ENCODE measurements at regions not wholly inside any gene's neighbourhood (a gene's known extent, or its start where the extent isn't known, plus 50 kb on each side); places are given as distances from the start of the nearest gene placed in this dataset.

DNA sequence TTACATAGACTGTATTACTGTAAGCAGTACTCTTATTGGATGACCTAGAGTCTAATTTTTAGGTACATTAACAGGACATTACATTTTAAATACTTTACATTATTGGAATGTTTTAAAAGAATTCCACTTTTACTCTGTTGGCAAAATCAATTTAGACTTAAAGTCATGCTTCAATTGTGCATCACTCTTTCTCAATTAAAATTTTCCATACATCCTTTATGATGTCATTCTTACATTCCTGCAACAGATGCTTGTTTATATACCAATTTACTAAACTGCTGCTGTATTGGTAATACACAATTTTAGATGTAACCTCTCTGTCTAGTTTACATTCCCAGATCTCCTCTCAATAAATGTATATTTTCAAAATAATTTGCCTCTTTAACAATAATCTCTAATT lies 440.1 kb downstream of the ZEB2 start:
- TF ChIP-seq ZEB2 (tag by site-specific recombination; IDR thresholded peaks at IDR 0.05) = no peak
- no peak for TF ChIP-seq HOXA7 (CRISPR knock-in tag; IDR thresholded peaks at IDR 0.05; ENCODE audit: borderline replicate concordance)
- TF ChIP-seq, protein P1, sequence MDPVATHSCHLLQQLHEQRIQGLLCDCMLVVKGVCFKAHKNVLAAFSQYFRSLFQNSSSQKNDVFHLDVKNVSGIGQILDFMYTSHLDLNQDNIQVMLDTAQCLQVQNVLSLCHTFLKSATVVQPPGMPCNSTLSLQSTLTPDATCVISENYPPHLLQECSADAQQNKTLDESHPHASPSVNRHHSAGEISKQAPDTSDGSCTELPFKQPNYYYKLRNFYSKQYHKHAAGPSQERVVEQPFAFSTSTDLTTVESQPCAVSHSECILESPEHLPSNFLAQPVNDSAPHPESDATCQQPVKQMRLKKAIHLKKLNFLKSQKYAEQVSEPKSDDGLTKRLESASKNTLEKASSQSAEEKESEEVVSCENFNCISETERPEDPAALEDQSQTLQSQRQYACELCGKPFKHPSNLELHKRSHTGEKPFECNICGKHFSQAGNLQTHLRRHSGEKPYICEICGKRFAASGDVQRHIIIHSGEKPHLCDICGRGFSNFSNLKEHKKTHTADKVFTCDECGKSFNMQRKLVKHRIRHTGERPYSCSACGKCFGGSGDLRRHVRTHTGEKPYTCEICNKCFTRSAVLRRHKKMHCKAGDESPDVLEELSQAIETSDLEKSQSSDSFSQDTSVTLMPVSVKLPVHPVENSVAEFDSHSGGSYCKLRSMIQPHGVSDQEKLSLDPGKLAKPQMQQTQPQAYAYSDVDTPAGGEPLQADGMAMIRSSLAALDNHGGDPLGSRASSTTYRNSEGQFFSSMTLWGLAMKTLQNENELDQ (tag by site-specific recombination; IDR thresholded peaks at IDR 0.05; ENCODE audit: low read depth) = no peak
- TF ChIP-seq, protein P2, sequence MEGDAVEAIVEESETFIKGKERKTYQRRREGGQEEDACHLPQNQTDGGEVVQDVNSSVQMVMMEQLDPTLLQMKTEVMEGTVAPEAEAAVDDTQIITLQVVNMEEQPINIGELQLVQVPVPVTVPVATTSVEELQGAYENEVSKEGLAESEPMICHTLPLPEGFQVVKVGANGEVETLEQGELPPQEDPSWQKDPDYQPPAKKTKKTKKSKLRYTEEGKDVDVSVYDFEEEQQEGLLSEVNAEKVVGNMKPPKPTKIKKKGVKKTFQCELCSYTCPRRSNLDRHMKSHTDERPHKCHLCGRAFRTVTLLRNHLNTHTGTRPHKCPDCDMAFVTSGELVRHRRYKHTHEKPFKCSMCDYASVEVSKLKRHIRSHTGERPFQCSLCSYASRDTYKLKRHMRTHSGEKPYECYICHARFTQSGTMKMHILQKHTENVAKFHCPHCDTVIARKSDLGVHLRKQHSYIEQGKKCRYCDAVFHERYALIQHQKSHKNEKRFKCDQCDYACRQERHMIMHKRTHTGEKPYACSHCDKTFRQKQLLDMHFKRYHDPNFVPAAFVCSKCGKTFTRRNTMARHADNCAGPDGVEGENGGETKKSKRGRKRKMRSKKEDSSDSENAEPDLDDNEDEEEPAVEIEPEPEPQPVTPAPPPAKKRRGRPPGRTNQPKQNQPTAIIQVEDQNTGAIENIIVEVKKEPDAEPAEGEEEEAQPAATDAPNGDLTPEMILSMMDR (tag by site-specific recombination; IDR thresholded peaks at IDR 0.05) = no peak
- TF ChIP-seq ZNF701 (tag by site-specific recombination; IDR thresholded peaks at IDR 0.05) = no peak
- TF ChIP-seq ZNF248 (tag by site-specific recombination; IDR thresholded peaks at IDR 0.05) = no peak
